ENCODE measurements at regions not wholly inside any gene's neighbourhood (a gene's known extent, or its start where the extent isn't known, plus 50 kb on each side); places are given as distances from the start of the nearest gene placed in this dataset.

DNA sequence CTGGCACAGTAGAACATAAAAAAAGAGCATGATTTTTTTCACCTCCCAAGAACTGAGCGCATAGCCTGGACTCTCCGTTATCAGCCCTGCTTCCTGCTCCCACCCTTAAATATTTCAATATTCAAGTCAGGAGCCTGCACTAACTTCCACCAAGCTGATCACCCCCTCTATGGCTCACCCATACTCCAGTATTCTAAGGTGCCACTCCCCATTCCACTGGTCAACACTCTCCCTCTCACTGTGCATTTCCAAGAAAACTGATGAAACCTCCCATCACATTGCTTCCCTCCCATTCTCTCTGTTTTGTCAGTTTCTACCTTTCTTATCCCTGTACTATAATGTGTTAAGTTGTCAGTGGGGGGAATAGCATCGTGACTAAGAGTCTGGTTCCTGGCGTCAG lies 95.0 kb upstream of the C7orf33 start:
- TF ChIP-seq, protein P1, sequence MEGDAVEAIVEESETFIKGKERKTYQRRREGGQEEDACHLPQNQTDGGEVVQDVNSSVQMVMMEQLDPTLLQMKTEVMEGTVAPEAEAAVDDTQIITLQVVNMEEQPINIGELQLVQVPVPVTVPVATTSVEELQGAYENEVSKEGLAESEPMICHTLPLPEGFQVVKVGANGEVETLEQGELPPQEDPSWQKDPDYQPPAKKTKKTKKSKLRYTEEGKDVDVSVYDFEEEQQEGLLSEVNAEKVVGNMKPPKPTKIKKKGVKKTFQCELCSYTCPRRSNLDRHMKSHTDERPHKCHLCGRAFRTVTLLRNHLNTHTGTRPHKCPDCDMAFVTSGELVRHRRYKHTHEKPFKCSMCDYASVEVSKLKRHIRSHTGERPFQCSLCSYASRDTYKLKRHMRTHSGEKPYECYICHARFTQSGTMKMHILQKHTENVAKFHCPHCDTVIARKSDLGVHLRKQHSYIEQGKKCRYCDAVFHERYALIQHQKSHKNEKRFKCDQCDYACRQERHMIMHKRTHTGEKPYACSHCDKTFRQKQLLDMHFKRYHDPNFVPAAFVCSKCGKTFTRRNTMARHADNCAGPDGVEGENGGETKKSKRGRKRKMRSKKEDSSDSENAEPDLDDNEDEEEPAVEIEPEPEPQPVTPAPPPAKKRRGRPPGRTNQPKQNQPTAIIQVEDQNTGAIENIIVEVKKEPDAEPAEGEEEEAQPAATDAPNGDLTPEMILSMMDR (conservative IDR thresholded peaks at IDR 0.05), result no peak
- TF ChIP-seq EZH2 (IDR thresholded peaks at IDR 0.05; ENCODE audit: low read depth), result no peak

All from PC-9 (cell line).